HG03378 (cell line): ENCODE measurements at regions not wholly inside any gene's neighbourhood (a gene's known extent, or its start where the extent isn't known, plus 50 kb on each side); places are given as distances from the start of the nearest gene placed in this dataset.

ENCODE experiments used
- ATAC-seq: cut with Tn5 transposase; IDR thresholded peaks from one replicate; pipeline ENCODE4 v1.9.1; 2021; ENCODE audit warnings: mild to moderate bottlenecking, moderate library complexity; ENCODE audit not compliant: unreplicated experiment

DNA sequence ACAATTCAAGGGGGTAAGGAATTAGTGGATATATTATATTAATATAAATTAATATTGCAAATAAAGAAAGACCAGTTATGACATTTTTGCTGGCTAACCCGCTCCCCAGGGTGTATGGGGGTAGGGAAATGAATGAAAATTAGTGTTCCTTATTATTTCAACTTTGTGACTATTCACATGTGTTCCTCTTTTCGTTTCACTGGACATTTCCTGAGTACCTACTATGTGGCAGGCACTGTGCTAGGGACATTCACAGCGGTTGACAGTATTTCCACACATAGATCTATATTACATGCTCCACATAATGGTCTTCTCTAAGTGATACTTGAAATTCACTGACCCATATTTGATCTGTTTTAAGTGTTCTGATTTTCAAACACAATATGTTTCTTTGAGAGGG is 129.8 kb upstream of the USP15 start:
- ATAC-seq = no peak

DNA sequence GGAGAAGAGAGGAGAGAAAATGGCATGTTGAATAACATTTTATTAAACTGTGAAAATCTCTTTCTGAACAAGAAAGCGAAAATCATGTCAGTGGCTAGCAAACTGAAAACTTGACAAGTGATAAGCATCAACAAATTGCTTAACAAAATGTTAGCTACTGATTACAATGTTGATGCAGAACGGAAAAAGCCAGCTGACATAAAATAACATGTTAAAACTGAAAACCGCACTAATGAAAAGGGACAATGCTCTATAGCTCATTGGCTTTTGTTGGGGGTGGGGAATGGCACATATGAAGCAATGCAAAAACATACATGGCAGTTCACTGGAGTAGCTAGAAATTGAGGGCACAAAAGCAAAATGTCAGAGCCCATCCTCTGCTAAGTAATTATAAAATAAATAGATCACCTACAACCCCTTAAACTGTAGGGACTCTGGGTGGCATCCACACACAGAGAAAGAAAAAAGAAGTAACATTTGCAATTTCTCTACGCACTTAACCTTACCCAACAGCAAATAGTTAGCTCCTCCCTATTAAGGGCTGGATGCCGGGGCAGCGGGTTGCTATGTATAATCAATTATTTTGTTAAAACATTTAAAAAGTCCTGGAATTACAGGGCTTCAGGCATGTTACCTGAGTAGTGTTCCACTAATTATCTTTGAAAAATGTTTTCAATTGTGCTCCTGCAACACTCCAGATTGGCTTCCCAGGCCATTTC is 129.2 kb upstream of the USP15 start:
- no peak for ATAC-seq

DNA sequence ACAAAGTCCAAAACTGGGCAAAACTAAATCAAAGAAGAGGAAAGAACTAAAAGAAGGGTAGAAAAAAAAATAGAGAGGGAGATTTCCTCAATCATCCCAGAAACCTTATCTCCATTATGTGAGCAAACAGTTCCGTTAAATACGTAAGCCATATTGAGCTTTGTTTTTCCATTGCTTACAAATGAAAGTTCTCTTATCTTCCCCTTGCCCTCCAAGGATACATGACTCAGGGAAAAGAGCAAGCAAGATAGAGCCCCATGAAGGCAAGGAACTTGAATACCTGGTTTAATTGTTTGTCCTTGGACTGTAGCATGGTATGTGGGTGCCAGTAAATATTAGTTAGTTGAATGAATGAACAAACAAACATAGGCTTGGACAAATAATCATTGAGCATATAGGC is 126.8 kb upstream of the USP15 start:
- ATAC-seq = no peak

DNA sequence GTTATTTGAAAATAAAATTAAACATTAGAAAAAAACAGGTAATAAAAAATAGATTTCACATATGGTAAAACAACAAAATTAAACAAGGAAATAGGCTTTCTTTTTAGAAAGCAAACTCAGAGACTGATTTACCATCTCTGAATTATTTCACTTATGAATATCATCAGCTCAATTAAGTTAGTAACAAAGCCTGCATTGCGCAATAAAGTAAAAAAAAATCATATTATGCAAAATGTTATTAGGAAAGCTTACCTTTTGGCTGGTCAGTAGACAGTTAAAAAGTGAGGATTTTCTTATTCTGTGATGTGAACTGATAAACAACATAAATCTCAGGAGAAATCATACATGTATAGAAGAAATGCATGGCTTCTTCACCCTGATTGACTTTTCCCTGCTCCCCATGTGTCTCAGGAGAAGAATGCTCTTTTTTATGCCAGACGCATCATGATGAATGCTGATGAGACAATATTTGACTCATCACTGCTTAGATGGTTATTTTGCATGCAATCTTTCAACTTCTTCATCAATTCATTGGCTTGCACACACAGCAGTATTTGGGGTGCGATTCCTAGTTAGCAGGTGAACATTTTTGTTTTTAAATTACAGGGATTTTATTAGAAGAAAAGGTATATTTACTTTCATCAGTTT is 124.5 kb upstream of the USP15 start:
- ATAC-seq = no peak

DNA sequence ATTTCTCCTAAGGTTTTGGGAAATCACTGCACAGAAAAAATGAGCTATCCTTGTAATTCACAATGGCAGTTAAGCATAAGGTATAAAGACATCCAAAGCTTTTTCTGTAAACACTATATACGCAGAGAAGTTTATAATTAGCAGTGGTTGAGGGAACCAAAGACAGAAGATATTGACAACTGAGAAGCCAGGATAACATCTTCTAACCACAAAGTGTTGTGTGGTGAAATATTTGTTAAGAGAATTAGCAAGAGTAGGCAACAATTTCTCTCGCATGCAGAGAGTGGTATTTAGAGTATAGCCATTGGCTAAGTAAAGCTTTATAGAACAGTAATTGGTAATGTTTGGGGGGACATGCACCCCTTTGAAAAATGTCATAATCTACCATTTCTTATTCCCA is 123.7 kb upstream of the USP15 start:
- no peak for ATAC-seq

DNA sequence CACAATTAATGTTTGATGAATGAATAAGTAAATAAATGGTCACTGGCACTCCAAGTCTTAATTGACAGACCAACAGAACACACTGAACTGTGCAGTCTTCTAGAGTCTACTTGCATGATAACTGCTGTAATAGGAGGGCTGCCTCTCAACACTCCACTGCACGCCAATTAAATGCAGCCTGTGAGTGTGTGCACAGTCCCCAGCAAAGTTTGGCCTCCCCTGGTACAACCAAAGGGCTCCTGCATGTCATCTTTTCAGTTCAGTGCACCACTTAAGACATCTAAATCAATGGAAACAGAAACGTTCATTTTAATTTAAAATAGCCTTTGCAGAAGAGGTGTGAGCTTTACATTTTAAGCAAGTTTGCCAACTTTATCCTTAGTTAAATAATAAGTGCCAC is 121.7 kb upstream of the USP15 start:
- no peak for ATAC-seq

DNA sequence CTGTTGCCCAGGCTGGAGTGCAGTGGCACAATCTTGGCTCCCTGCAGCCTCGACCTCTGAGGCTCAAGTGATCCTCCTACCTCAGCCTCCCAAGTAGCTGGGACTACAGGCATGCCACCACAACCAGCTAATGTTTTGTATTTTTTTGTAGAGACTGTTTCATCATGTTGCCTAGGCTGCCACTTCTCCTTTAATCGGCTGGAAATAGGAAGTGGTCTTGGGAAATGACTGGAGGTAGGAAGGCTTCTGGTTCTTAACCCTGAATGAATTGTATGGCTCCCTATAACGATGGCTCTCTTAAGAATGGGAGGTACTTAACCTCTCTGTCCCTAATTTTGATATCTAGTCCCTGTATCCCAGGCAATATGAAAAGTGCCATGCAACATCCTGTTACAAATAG is 113.9 kb upstream of the USP15 start:
- no peak for ATAC-seq

DNA sequence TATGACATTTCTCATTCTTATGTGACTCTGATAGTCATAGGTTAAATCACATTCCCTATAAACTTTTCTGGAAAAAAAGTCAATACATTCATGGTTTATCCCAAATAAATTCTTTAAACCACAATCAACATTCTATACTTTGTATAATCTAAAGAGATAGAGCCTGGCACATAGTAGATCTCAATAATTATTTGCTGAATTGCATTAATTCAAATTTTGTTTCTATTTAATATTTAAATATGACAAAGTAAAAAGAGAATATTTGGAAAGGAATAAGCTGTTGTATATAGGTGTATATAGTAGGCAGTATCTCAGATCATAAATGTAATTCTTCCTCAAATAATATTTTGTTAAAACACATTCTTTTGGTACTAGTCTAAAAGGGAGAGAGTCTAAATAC is 102.2 kb upstream of the USP15 start:
- ATAC-seq = no peak

DNA sequence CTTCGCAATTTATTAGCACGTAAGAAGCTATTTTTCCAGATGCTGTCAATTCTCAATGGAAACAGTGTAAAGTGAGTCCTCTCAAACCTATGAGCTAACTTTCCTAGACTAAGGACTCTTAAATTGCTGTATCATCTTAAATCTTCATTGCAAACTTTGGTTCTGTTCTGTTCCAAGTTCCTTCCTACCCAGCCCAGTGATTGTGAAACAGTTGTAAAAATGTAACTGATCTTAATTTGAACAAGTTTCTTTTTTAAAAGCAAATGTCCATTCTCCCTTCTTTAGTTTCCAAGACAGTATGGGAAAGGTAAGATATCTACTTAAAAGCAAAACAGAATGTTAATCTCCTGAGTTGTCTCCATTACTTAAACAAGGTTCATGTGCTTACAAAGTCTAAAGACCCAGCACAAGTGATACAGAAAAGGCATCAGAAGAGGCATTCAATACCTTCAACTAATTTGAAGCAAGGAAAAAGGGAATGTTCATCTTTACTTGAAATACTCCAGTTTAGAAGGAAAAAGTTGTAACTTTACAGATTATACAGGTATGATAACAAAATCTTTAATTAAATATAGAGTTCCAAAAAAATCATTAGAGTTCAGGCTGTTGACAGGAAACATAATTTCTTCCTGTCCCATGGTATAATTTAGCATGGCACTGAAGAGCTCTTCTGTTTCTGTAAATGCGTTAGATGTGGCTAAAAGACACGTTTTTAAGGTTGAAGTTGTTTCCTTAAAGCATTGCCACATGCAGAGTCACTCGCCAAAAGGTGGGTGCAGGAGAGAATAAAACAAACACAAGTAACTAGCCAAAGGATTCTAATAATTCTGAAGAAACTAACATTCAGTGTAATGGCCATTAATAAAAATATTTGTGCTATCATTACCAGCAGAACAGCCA is 101.5 kb upstream of the USP15 start:
- no peak for ATAC-seq

DNA sequence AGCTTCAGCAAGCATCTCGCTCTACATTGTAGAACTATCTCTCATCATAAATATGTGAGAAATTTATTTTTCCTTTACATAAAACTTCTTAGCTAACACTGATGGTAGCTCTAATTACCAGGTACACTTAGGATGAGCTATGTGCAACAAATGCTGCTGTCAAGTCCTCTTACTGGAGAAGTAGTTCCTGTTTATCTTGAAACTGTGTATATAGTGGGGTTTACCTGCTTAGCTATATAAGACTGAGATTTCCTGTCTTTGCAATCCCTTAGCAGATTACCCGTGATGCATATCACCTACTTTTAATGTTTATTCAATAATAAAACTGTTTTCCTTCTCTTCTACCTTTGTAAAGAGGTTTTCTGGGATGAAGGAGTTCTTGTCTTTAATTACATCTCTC is 98.0 kb upstream of the USP15 start:
- no peak for ATAC-seq

DNA sequence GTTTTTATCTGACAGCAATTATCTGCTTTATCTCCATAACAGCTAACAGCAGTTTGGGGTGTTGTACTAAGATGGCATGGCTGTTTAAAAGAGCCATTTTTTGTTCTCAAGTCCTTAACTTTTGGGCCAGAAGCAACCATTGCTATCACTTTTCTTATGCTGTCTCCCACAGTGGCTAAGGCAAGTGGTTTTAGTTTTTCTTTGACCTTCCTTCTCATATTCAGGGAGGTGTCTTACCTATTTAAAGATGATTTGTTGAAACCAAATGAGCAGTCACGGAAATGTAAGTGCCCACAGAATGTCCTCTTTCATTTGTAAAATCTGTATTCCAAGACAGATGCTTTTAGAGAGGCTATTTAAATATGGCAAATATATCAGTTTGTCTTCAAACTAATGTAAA is 96.8 kb upstream of the USP15 start:
- no peak for ATAC-seq

DNA sequence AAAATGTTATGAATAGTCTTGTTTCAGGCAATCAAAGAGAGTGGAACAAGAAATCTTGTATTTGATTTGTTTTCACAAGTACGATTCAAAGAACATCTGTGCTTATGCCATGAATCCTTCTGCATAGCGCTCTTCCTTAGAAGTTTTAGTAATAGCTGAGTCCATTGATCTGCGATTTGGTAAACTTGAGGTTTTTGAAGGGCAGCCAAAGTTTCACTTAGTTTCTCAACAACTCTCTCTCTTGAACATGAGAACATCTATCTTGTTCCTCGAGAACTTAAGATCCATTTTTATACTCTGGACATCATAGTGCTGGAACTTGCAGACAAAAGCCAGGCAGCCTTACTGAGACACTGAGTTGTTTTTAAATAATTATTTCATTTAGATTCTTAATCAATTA is 96.2 kb upstream of the USP15 start:
- no peak for ATAC-seq

DNA sequence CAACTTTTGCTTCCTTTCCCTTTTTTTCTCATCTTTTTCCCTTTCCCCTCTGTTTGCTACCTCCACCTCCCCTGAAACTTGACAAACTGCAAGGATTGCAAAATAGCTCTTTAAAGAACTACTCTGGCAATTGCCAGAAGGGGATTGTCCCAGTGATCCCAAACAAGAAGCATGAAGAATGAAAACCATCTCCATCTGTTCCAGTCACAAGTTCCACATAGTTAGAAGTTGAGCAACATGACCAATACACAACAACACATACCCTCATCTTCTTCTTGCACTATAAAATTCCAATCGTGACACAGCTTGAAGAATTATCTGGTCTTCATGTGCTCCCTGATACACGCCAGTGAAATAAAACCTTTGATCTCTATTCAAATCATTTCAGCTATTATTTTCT is 93.7 kb upstream of the USP15 start:
- no peak for ATAC-seq

DNA sequence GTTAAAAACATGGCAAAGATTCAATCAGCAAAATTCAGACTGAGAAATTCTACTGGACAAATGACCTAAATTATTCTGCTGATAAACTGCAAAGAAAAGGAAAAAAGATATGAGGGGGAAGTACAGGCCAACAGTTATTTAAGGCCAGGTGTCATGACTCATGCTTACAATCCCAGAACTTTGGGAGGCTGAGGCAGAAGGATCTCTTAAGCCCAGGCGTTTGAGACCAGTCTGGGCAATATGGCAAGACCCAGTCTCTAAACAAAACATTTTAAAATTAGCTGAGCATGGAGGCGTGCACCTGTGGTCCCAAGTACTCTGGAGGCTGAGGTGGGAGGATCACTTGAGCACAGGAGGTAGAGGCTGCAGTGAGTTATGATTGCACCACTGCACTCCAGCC is 91.8 kb upstream of the USP15 start:
- ATAC-seq = no peak

DNA sequence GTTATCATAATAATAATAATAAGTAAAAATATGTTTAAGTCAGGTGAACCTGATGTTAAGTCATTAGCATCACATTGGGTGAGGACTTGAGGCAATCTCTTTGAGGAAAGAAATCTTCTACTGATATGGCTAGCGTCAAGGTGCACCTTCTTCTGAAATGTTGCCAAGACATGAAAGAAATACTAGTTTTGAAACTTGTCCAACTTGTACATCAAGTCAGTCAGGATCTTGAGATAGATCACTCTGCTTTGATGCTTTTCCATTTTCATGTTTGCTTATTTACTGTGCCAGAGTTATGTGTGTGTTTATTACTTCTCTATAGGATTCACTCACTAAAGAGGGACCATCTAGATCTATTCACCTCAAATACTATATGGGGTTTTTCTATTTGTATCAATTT is 90.0 kb upstream of the USP15 start:
- ATAC-seq = no peak

DNA sequence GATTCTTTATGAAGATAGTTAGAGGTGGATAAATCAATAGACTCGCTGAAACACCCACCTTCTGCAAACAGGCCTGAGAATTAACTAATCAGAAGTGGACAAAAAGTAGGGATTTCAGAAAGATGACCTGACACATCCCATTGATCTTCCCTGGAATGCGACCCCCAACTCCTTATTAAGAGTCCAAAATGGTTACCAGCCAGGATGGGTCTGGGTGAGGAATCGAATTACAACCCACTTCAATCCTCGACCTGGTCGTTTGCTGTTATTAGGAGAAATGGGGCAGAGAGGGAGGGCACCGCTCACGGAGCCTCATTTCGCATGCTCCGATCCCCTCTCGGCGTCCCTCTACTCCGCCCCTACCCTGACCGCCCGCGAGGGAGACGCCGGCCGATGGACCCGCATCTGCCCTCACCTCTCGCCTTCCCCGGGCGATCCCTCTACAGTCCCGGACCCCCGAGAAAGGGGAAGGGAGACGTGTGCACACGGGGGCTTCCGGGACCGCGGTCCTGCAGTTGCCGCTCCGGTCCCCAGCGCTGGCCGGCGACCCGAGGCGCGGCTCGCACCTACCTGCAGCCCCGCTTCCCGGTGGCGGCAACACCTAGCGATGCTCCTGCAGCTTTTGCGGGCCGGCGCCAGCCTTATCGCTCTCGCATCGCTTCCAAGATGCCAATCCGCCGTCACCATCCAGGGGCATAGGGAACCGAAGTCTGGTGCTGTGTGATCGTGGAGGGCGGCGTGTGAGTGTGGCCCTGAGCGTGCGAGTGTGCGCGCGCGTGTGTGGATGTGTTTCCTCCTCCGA is 69.3 kb upstream of the USP15 start:
- no peak for ATAC-seq

DNA sequence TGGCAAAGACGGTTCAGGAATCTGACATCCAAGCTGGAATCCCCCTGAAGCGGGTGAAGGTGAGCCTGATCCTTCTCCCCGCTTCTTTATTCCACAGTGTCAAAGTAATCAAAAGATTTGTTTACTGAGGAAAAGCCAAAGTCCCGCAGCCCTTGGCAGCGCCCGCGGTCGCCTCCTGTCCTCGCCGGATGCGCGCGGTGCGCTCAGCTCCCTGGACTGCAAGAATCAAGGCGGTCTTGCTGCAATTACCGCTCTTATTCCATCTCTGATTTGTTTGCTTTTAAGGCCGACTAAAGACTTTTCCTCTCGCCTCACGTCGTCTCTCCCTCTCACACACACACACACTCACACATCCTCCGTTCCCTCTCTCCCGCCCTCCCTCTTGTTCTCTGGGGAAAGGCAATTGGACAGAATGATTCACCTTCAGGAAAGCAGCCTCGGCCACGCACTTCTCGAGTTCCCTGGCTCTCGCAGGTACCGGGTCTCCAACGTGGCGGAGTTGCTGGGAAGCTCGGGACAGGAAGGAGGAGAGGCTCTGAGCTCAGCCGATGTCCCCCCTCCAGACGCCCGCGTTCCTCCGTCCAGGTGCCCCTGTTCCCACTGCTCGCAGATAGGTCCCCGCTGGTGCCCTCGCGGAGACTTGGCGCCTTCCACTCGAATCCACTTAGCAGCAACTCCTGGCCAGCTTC is 68.6 kb upstream of the USP15 start:
- ATAC-seq = no peak

DNA sequence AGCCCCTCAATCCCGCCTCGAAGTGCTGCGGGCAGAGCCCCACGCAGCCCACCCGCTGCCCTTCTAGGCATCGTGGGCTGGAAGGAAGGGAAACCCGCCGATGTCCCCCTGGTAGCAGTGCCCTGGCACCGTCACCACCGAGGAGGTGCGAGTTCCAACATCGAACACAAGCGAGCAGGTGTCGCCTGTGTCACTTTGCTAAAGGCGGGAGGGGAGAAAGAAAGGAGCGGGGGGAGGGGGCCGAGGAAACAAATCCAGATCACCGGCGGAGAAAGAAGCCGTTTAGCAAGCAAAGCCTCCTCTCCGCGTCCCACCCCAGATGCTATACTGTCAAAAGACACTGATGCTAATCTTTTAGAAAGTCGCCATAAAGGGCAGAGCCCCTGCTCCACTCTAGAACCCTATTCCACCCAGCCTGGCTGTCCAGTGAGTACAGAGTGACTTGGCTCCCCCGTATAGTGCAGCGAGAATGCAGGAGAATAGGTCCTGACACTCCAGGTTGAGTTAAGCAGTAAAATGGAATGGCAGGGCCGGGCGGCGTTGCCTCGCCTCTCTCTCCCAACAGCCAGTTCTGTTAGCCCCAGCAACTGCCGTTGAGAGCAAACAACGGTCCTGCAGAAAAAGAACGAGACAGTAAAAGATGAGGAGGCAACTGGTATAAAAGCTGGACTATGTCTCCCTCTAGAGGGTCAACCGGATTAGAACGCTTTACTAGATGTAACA is 67.9 kb upstream of the USP15 start:
- peak; percentile 98 for ATAC-seq

DNA sequence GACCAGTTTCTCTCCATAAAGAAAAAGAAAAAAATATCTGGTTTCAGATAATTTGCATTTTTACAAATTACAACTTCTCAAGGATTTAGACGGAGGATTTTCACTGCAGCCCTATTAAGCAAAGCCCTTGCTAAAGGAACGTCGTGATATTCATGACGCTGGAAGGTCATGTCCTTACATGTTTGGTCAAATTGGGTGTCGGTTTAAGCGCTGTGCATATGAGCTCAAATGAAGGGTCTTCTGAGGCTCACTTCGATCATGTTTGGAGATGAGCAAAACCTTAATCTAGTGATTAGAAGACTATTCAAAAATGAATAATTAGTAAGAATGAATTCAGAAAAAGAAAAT is 67.3 kb upstream of the USP15 start:
- peak; percentile 21 for ATAC-seq

DNA sequence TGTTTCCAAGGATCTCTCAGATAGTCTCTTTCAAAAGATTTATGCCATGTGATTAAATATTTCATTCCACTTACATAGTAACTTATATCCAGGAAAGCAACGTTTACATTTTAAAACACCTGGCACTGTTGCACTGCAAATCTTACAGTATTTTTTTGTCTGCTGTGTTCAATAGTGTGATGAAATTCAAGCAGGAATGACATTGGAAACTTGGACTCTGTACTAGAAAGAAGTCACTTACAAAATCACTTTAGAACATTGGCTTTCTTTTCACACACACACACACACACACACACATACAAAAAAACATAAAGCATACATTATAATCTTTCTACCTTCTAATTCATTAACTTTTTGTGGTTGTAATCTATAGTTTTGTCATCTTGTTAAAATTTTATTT is 66.2 kb upstream of the USP15 start:
- ATAC-seq = no peak
